OCI-LY1 (cell line): ENCODE measurements at regions not wholly inside any gene's neighbourhood (a gene's known extent, or its start where the extent isn't known, plus 50 kb on each side); places are given as distances from the start of the nearest gene placed in this dataset.

Source experiments
- CTCF ChIP-seq: fragments of 200-600 bp; sonication (generic), shearing (Covaris generic); IDR thresholded peaks from 2 replicates; pipeline ENCODE4 v1.5.1; 2017; ENCODE audit warnings: mild to moderate bottlenecking, antibody characterized with exemption, low read length, moderate library complexity, mixed read lengths
- EZH2 ChIP-seq: fragments of 200-600 bp; sonication (generic), shearing (Covaris generic); IDR thresholded peaks from 2 replicates; pipeline ENCODE4 v1.8.0; 2017; ENCODE audit warnings: borderline replicate concordance, mixed run types, mild to moderate bottlenecking, antibody characterized with exemption, low read length, moderate library complexity, mixed read lengths

DNA sequence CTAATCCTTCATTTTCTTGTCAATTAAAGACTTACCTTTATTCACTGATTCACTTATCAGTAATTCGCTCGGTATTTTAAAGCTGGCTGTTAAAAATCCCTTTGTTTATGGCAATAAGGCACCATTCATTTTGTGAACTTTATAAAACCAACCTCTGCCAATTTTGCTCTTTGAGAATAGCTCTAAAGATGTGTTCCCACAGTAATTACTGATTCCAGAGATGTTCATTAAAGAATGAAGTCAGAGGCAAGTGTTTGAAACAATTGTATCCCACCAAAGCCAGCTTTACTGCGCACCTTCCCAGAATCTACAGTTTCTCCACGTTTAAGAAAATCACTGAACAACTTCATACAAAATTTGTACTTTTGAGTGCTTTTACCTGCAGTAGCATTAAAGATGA is 424.5 kb downstream of the USP25 start:
- TF ChIP-seq CTCF (no peak), EZH2 (no peak)
